OCI-LY1 (cell line): ENCODE measurements at regions not wholly inside any gene's neighbourhood (a gene's known extent, or its start where the extent isn't known, plus 50 kb on each side); places are given as distances from the start of the nearest gene placed in this dataset.

Experiments
- CTCF ChIP-seq: fragments of 200-600 bp; sonication (generic), shearing (Covaris generic); IDR thresholded peaks from 2 replicates; pipeline ENCODE4 v1.5.1; 2017; ENCODE audit warnings: mild to moderate bottlenecking, antibody characterized with exemption, low read length, moderate library complexity, mixed read lengths
- EZH2 ChIP-seq: fragments of 200-600 bp; sonication (generic), shearing (Covaris generic); IDR thresholded peaks from 2 replicates; pipeline ENCODE4 v1.8.0; 2017; ENCODE audit warnings: borderline replicate concordance, mixed run types, mild to moderate bottlenecking, antibody characterized with exemption, low read length, moderate library complexity, mixed read lengths

GRCh38 chr9:129330711-129331492 lies 152.8 kb upstream of the IER5L start:
- TF ChIP-seq CTCF (no peak), EZH2 (no peak)
